Glomerular visceral epithelial cell (primary cell): ENCODE measurements at regions not wholly inside any gene's neighbourhood (a gene's known extent, or its start where the extent isn't known, plus 50 kb on each side); places are given as distances from the start of the nearest gene placed in this dataset.
"Not testable (repeated sequence)": the region's sequence is repeated elsewhere in the genome, so short reads cannot be mapped to it uniquely, and the experiment has no call there.

Experiments used
- DNase-seq: peaks from one replicate; pipeline ENCODE4 v3.0.0-alpha.2; 2016; ENCODE audit errors: extremely low spot score

DNA sequence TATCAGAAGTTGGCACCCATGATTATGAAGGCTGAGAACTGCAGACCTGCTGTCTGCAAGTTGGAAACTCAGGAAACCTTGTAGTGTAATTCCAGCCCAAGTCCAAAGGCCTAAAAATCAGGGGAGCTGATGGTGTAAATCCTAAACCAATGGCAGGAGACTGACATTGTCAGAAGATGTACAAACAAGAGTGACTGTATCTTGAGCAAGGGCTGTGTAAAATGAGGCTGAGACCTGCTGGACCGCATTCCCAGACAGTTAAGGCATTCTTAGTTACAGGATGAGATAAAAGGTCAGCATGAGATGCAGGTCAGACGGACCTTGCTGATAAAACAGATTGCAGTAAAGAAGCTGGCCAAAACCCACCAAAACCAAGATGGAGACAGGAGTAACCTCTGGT is 147.7 kb downstream of the COG6 start:
- no peak for DNase-seq

DNA sequence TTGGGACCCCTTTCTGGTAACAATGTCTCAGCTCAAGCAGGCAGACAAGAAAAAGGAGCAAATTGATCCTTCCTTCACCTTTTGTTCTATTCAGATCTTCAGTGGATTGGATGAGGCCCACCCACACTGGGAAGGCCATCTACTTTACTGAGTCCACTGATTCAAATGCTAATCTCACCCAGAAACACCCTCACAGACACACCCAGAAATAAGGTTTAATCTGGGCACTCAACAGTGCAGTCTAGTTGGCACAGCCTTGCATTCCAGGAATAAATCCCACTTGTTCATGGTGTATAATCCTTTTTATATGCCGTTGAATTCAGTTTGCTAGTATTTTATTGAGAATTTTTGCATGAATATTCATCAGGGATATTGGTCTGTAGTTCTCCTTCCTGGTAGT is 148.4 kb downstream of the COG6 start:
- no peak for DNase-seq

DNA sequence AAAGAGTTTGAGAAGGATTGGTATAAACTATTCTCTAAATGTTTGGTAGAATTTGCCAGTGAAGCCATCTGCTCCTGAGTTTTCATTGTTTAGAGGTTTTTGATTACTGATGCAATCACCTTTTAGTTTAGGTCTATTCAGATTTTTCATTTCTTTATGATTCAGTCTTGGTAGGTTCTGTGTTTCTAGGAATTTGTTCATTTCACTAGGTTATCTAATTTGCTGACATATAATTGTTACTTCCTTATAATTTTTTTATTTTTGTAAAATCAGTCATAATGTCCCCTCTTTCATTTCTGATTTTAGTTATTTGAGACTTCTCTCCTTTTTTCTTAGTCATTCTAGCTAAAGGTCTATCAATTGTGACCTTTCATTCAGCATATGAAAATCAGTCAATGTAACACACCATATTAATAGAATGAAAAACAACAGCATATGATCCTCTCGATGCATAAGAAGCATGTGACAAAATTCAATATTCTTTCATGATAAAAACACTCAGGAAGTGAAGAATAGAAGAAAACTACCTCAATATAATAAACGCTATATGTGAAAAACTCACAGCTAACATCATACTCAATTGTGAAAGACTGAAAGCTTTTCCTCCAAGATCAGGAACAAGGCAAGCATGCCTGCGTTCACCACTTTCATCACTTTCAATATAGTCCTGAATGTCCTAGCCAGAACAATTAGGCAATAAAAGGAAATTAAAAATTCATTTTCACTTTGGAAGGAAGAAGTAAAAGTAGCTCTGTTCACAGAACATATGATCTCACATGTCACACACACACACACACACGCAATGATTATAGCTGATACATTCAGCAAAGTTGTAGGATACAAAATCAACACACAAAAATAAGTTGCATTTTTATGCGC is 149.1 kb downstream of the COG6 start:
- DNase-seq, result no peak

DNA sequence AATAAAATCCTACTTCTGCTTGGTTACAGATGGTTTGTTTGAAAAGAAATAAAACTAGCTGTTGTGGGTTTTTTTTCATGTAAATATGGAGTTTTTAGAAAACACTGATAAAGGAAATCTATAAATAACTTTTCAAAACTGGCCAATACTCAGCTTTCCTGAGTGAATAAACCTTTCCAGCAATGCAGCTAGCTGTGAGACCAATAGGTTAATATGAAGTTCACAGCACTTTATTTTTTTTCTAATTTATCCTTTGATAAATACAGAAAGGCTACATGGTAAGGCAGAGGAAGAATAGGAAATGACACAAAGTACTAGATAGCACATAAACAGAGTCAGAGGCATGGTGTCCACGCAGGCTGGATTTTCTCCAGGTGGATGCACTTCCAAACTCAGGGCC is 154.0 kb downstream of the COG6 start:
- no peak for DNase-seq

DNA sequence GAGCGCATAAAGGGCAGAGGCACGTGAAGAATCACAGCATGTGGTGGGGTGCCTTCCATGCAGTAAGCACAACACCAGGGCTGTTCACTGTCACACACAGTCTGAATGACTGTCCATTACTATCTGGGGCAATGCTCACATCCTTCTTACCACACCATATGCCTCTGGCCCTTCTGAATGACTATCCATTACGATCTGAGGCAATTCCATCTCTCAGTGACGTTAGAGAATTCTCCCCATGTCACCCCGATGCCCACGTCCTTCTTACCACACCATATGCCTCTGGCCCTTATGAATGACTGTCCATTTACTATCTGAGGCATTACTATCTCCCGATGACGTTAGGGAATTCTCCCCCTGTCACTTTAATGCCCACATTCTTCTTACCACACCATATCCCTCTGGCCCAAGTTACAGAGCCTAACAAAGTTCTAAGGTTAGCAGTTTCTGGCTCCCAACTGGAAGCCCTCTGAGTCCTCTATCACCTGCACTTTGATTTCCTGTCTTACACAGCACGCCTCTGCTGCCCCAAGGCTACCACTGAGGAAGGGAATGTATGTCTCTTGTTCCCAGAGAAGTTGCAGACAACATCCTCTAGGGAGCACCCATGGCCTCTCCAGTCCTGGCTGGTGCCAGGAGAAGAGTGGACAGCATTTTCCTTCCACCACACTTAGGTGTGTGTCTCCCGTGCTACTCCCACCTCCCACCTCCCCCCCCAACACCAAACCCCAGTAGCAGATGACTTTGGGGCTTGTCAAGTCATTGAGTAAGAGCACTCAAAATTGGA is 154.8 kb downstream of the COG6 start:
- no peak for DNase-seq

DNA sequence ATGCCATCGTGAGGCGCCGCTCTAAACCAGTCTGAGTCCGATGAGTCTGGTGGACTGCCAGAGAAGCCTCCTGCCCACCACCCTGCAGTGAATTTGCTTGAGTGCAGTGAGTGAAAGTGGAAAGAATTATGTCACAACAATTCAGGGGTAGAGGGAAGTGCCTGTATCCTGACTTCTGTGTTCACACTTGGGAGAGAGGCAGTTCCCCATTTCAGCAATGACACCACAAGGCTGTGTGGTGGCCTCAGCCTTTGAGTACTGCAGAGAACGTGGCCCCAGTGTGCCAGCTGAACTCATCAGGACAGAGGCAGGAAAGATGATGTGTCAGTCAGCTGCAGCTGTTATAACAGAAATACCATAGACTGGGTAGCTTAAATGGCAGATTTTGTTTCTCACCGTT is 155.6 kb downstream of the COG6 start:
- DNase-seq, result no peak

DNA sequence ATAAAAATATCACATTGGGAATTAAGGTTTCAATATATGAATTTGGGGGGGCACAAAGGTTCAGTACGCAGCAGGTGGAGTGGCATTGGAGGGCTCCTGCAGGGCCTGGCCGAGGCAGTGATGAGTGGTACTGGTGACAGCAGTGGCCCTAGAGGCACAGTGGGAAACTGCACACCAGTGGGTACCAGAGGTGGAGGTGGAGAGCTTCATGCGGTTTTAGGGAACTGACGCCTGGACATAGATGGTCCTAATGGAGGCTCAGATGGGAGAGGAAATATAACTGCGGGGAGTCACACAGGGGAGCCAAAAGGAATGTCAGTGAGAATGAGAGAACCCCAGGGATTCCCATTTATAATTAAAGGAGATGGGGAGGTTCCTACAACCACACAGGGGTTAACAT is 156.2 kb downstream of the COG6 start:
- DNase-seq, result no peak

DNA sequence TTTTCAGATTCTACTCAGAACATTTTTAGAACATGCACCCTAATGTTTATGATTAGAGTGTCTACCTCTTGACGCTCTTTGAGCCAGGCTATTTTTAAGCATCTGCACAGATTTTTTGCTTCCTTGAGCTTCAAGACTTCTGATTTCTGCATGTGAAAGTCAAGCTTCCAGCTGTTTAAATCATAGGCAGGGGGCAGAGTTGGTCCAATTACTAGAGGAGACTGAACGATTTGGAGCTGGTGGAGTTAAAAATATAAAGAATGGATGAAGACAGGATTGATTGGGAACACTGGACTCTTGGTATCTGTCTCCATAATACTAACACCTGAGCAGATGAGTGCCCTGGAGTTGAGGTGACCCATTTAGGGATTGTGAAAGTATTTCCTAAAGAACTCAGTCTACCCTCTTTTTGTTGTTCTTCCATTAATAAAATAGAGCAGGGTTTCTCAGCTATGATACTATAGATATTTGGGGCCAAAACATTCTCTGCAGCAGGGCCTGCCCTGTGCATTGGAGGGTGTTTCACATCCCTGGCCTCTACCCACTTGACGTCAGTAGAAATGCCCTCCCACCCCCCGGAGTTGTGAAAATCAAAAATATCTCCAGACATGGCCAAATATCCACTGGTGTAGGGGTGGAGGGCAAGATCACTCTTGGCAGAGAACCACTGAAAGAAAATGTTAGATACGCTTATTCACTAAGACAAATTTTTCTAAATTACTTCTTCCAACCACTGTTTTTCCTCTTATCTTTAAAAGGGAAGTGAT is 160.1 kb downstream of the COG6 start:
- no peak for DNase-seq

DNA sequence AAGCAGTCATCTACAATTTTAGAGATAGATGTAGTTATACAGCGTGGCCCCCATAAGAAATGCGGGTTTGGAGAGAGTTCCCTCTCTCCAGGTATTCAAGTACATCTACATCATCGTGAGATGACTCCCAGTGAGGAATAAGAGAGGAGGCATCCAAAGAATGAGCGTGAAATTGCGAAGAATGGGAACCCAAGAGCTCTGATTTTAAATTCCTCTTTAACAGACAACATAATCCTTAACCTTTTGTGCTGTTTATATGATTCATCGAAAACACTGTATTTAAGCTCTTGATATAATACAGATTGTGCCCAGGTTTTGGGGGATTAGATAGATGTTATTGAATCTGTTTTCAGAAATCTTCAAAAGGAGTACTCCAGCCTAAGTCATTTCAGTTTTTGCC is 161.5 kb downstream of the COG6 start:
- no peak for DNase-seq

DNA sequence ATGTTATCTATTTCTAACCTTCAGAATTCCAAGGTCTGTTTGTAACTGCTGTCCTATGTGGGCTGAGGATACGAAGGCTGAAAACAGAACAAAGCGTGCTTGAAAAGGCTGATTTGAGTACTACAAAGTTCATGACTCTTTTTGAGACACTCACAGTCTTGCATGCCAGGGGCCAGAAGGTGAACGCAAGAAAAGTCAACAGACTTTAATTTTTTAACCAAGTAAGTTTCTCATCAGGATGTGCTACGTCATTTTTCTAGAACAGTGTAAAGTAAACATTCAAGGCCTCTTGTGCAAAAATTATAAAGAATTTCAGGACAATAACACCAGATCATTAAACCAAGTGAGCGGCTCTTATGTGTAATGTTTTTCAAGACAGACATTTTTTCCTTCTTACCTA is 163.5 kb downstream of the COG6 start:
- no peak for DNase-seq

DNA sequence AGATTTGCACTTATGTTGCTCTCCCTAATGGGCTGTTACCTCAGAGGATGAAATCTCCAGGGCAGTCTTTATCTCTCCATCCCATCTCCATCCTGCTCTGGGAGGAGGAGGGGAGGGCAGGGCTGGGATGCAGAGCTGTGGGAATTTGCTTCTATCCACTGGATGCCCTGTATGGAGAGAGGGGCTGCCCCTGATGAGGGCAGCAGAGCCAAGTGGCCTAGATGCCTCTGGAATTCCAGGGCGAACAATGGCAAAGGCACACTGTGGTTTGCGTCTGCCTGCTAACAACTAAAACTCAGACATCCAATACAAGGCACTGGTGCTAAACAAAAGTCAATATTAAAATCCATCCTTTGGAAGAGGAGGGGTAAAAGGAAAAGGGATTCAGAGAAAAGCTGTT is 165.1 kb downstream of the COG6 start:
- DNase-seq, result no peak

DNA sequence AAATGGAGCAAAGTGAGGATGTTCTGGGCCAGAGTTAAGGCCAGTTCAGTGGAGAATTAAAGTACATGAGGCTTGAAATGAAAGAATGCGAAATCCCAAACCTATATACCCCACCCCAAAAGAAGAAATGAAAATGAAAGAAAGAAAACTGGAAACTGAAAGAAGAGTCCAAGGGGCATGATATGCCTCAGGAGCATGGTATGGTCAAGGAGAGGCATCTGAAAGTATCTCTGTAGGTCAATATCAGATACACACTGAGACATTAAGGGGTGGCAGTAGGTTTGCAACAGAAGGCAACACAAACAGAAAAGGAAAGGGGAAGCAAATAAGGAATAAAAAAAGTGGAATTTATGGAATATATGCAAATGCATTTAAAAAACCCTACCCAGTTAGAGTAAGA is 166.5 kb downstream of the COG6 start:
- DNase-seq, result no peak

DNA sequence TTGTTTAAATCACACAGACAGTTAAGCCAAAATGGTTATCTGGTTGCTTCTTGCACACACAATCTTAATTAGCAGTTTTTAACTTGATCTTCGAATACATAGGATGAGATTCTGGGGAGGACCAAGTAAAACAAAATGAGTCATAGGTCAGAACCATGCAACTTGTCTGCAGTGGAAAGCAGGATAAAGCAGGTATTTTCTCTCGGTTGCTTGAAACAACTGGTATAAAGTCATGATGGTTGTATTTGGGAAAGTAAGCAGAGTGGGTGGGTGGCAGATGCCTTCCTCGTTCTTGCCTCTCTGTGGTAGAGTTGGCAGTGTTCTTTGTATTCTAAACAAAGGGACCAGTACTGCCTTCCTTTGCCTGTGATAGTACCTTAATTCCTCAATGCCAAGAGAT is 167.0 kb downstream of the COG6 start:
- no peak for DNase-seq

DNA sequence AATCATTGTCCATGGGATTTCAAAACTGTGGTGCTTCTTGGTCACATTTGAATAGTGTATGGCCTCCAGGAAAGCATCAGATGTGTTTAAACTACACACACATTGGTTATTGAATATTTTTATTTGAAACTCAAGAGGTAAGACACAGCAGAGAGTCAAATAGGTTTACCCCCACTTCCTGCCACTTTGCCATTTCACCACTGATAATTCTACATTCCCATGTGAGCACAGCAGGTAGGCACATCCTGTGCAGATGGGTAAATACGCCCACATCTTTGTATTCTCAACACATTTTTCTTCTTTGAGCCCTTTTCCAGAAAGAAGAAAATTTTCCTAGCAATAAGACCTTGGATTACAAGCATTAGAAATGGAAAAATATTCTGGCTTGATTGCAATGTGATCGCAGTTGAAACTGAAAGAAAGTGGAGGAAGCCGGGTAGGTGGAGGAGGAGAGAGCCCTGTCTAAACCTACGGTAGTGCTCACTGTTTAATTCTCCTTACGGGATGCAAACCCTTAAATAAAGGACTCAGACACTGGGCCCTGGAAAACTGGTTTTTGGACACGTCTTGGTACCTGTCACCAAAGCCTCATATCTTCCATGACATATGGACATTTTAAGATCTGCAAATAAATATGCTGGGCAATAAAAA is 167.7 kb downstream of the COG6 start:
- no peak for DNase-seq

DNA sequence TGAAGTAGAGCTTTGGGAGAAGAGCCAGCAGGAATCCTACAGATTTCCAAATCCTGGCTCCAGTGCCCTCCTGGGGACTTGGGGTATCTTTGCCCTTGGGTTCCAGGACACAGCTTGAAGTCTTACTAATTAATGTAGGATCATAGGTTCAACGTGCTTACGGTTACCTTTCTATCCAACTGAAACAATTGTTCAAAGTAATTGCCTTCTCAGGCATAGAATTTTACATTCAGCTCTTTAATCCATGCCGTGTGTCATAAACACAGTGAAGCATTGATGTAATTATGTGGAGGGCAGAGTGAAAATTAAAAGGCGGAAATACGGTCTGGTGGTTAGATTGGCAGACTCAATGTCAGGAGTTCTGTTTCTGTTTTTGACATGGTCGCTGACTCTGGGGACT is 170.4 kb downstream of the COG6 start:
- DNase-seq, result no peak

DNA sequence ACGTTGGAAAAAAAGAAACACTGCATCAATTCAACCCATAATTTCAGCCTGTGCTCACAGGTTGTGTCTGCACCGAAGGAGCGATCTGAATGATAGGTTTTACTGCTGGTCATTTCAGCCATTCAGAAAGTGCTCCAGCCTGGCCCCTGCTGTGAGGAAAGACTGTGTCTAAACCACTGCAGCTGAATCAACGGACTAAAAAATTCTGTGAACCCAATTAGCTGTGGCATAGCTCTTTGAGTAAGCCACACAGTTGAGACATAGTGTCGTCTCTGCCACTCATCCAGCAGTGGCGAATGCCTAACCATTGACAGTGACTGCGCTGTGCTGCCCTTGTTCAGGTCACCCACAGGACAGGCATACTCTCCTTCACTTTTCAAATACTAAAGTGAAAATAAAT is 179.8 kb downstream of the COG6 start:
- no peak for DNase-seq

DNA sequence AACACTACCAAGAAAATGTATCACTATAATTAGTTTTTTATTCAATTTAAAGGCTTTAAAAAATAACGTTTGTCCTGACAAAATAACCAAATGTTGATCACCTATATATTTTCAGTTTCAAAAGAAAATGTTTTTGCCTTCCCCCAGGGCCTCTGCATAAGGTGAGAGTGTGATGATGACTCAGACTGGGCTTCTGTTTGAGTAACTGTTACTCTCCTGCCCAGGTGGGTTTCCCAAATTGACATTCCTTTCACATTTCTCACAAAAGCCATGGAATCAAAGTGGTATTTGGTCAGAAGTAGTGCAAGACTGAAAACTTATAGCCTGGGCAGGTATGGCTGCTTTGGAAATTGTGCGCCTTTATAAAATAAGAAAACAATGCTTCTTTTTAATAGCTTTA is 180.6 kb downstream of the COG6 start:
- DNase-seq, result no peak

DNA sequence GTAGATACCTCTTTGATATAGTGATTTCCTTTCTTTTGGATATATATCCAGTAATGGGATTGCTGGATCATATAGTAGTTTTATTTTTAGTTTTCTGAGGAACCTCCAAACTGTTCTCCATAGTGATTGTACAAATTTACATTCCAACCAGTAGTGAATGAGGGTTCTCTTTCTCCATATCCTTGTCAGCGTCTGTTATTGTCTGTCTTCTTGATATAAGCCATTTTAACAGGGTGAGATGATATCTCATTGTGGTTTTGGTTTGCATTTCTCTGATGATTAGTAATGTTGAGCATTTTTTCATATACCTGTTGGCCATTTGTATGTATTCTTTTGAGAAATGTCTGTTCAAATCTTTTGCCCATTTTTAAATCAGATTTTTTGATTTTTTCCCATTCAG is 182.4 kb downstream of the COG6 start:
- not testable (repeated sequence) for DNase-seq

DNA sequence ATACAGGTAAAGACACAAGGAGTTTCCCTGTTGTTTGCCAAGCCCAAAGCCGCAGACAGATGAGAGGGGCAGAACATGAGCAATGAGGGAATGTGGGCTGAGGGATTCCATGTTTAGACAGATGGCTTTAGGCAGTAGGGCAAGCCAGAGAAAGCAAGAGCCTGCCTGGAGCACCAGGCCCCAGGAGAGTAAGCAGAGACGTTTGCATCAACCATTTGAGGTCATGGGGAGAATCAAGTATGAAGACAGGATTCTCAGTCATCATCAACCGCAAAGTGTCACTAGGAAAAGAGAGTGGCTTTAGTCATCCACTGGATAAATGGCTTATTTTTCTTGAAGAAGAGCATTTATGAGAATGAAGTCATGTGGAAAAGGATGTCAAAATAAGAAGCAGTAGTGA is 184.7 kb downstream of the COG6 start:
- no peak for DNase-seq

DNA sequence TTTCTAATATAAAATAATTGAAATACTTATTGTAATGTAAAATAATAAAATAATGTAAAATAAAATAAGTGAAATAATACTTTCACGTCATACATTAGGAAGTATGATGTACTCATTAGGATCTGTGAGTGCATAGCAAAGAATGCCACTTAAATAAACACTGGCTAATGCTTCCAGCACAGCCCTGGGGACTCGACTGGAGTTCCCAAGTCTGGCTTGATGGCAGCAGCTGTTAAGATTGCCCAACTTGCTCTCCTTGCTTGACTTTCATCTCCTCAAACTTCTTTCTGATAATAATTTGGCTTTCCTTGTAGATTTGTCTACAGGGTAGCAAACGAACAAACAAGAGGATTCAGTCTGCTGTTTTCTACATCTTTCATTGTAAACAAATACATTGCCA is 191.9 kb downstream of the COG6 start:
- no peak for DNase-seq

DNA sequence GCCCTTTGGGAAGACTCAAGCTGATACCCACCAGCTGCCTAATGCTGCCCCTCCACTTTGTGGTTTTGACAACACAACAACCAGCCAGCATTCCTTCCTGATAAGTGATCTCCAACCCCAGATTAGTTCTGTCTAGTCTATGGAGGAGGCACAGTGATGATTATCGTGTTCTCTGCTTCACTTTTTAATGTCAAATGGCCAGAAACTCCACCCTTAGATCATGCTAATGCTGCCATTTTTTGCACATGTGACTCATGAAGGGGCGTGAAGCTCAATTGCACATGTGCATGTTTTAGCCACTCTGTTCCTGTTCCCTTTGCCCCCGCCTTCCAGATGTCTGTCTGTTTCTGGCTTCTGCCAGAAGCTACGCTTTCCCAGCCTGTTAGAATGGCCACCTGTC is 199.8 kb downstream of the COG6 start:
- no peak for DNase-seq

DNA sequence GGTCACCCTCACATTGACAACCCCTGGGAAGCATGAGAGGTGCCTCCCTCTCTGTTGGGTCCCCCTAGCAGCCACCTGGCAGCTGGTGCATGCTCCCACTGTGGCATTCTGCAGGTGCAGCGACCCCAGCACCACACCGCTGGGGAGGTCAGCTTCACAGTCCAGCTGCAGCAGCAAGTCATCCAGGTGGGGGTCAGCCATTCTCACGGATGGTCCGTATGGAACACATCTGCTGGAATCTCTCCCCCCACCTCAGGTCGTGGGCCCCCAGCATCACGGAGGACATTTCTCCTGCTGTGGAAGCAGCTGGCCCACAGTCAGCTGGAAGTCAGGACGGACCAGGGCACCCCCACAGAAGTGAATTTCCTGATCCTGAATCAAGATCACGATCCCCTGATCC is 201.3 kb downstream of the COG6 start:
- no peak for DNase-seq
